ENCODE measurements at regions not wholly inside any gene's neighbourhood (a gene's known extent, or its start where the extent isn't known, plus 50 kb on each side); places are given as distances from the start of the nearest gene placed in this dataset.

- no peak overlapping the region for H3K4me3 ChIP-seq (ENCODE audit: low read depth, low read length)
- DNase-seq (ENCODE audit: low read depth) = no peak
- no peak for TF ChIP-seq CTCF (conservative IDR thresholded peaks at IDR 0.05; ENCODE audit: low read depth, low read length)
These were observed 97.9 kb upstream of the HNRNPA3 start for GRCh38 chr2:177114712-177115111.

GRCh38 chr2:177117755-177118154 is 94.8 kb upstream of the HNRNPA3 start:
- DNase-seq (ENCODE audit: low read depth) = no peak
- H3K4me3 ChIP-seq (ENCODE audit: low read depth, low read length) = no peak overlapping the region
- no peak for TF ChIP-seq CTCF (conservative IDR thresholded peaks at IDR 0.05; ENCODE audit: low read depth, low read length)

GRCh38 chr2:177118636-177119035 is 94.0 kb upstream of the HNRNPA3 start:
- no peak for DNase-seq (ENCODE audit: low read depth)
- no peak for TF ChIP-seq CTCF (conservative IDR thresholded peaks at IDR 0.05; ENCODE audit: low read depth, low read length)
- no peak overlapping the region for H3K4me3 ChIP-seq (ENCODE audit: low read depth, low read length)

- DNase-seq (ENCODE audit: low read depth) = no peak
These were observed 93.5 kb upstream of the HNRNPA3 start for GRCh38 chr2:177119099-177119498.

GRCh38 chr2:177123048-177123447 is 89.5 kb upstream of the HNRNPA3 start:
- DNase-seq (ENCODE audit: low read depth) = no peak
- no peak overlapping the region for H3K4me3 ChIP-seq (ENCODE audit: low read depth, low read length)
- no peak for TF ChIP-seq CTCF (conservative IDR thresholded peaks at IDR 0.05; ENCODE audit: low read depth, low read length)

More at GRCh38 chr2:177119099-177119498, 93.5 kb upstream of the HNRNPA3 start:
- no peak for TF ChIP-seq CTCF (conservative IDR thresholded peaks at IDR 0.05; ENCODE audit: low read depth, low read length)
- no peak overlapping the region for H3K4me3 ChIP-seq (ENCODE audit: low read depth, low read length)

GRCh38 chr2:177124371-177124770 is 88.2 kb upstream of the HNRNPA3 start:
- TF ChIP-seq CTCF (conservative IDR thresholded peaks at IDR 0.05; ENCODE audit: low read depth, low read length) = no peak
- no peak for DNase-seq (ENCODE audit: low read depth)
- H3K4me3 ChIP-seq (ENCODE audit: low read depth, low read length) = no peak overlapping the region

GRCh38 chr2:177127821-177128220 is 84.8 kb upstream of the HNRNPA3 start:
- TF ChIP-seq CTCF (conservative IDR thresholded peaks at IDR 0.05; ENCODE audit: low read depth, low read length) = no peak
- H3K4me3 ChIP-seq (ENCODE audit: low read depth, low read length) = no peak overlapping the region
- no peak for DNase-seq (ENCODE audit: low read depth)

Measured in epithelial cell of proximal tubule (primary cell).